SK-N-SH (cell line): ENCODE measurements at regions not wholly inside any gene's neighbourhood (a gene's known extent, or its start where the extent isn't known, plus 50 kb on each side); places are given as distances from the start of the nearest gene placed in this dataset.

ENCODE experiments used
- CTCF ChIP-seq: fragments of 200-600 bp; sonication (generic); IDR thresholded peaks from 2 replicates; pipeline ENCODE4 v1.6.1; 2017; ENCODE audit warnings: antibody characterized with exemption, mild to moderate bottlenecking, moderate library complexity
- EZH2phosphoT487 ChIP-seq: fragments of 200-600 bp; sonication (generic); IDR thresholded peaks from 2 replicates; pipeline ENCODE4 v1.6.1; 2017; ENCODE audit warnings: low read depth, mixed run types, mild to moderate bottlenecking, antibody characterized with exemption, moderate library complexity, borderline replicate concordance
- POLR2AphosphoS5 ChIP-seq: IDR thresholded peaks from 2 replicates; pipeline ENCODE4 v1.6.1; 2012; ENCODE audit warnings: low read depth, low read length
- RAD21 ChIP-seq: IDR thresholded peaks from 2 replicates; pipeline ENCODE4 v1.6.1; 2012; ENCODE audit warnings: mild to moderate bottlenecking, low read length

DNA sequence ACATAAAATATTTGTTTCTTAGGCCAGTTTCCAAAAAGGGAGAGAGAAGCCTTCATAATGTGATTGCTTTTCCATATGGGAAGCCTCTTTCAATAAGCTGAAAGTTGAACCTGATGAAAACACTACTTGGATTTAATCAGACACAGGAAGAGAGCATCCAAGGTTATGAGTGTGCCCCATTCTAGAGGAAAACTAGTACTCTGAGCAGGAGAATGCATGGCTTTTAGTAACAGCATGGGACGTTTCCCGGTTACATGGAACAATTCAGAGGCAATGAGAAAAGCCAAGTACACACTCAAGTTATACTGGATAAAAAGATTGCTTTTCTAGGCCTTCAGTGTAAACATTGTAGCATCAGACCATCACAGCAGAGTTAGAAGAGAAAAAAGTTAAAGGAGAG lies 315.8 kb downstream of the ZNF516 start:
- no peak for TF ChIP-seq CTCF
- TF ChIP-seq RAD21 = no peak
- no peak for TF ChIP-seq EZH2phosphoT487
- no peak for TF ChIP-seq POLR2AphosphoS5
